Activated CD4-positive, alpha-beta T cell treated with anti-CD3 and anti-CD28 coated beads for 36 hours (primary cell): ENCODE measurements at regions not wholly inside any gene's neighbourhood (a gene's known extent, or its start where the extent isn't known, plus 50 kb on each side); places are given as distances from the start of the nearest gene placed in this dataset.
"Not testable (repeated sequence)": the region's sequence is repeated elsewhere in the genome, so short reads cannot be mapped to it uniquely, and the experiment has no call there.

Experiments
- ATAC-seq: fragments of 200-7000 bp; cut with Tn5 transposase; one replicate; pipeline ENCODE4 v1.10.0; 2021; ENCODE audit warnings: mild to moderate bottlenecking, moderate library complexity
- CTCF ChIA-PET: fragments of 350-600 bp; sonication (Branson Sonifier 250); formaldehyde crosslinking; loops from one replicate; lab custom pipeline; 2021; ENCODE audit warnings: antibody characterized with exemption; lab: Charles Lee
- POLR2A ChIA-PET: fragments of 350-600 bp; sonication (Branson Sonifier 250); formaldehyde crosslinking; loops from one replicate; lab custom pipeline; 2021; ENCODE audit warnings: antibody characterized with exemption, inconsistent platforms; lab: Charles Lee
- DNase-seq: peaks from one replicate; pipeline ENCODE4 v3.0.0-alpha.2; 2020
- H3K27ac Mint-ChIP-seq: one replicate; pipeline ENCODE4 v1.8.0; 2021; ENCODE audit warnings: mixed read lengths
- H3K27me3 Mint-ChIP-seq: one replicate; pipeline ENCODE4 v1.8.0; 2021; ENCODE audit warnings: mixed read lengths
- H3K36me3 Mint-ChIP-seq: one replicate; pipeline ENCODE4 v1.8.0; 2021; ENCODE audit warnings: low read depth, mixed read lengths
- H3K4me1 Mint-ChIP-seq: one replicate; pipeline ENCODE4 v1.8.0; 2021; ENCODE audit warnings: mixed read lengths
- H3K4me3 Mint-ChIP-seq: one replicate; pipeline ENCODE4 v1.8.0; 2021; ENCODE audit warnings: mild to moderate bottlenecking, moderate library complexity, mixed read lengths
- H3K9me3 Mint-ChIP-seq: one replicate; pipeline ENCODE4 v1.8.0; 2021; ENCODE audit warnings: low read depth, mixed read lengths
- intact Hi-C, 2 experiments: fragments of 100-400 bp; cut with DNase I in 1 of 2; cut with micrococcal nuclease in 1 of 2; formaldehyde crosslinking; loops; one replicate each; pipeline versions ENCODE4 v1.14.2 to v1.15.1; 2022 to 2024; cut with DNase I, micrococcal nuclease

DNA sequence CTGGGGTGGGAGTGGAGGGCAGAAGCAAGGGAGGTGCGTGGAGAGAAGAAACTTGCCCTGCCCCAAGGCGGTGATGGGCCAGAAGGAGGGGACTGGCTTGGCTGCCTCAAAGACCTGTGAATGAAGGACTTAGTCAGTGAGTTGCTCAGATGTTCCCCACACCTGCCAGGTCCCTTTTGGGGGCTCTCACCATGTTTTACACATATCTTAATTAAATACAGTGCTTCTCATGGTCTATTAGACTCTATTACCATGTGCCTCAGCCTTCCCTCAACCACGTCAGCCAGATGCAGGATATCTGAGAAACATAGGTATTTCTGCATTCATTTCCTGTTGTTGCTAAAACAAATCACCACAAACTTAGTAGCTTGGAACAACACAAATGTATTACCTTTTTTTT, 429.5 kb downstream of the BUD13 start:
- CTCF ChIA-PET = no interaction called here
- Mint-ChIP-seq H3K9me3 (peaks cover 4% of the 10 kb centered on the region), H3K4me1 (no peaks in the 10 kb centered on the region), H3K4me3 (no peak overlapping the region), H3K27me3 (no peaks in the 10 kb centered on the region), H3K27ac (no peak overlapping the region), H3K36me3 (no peaks in the 10 kb centered on the region)
- ATAC-seq (no peak), DNase-seq (no peak)
- POLR2A ChIA-PET = no interaction called here
- intact Hi-C loops = no loop called here

DNA sequence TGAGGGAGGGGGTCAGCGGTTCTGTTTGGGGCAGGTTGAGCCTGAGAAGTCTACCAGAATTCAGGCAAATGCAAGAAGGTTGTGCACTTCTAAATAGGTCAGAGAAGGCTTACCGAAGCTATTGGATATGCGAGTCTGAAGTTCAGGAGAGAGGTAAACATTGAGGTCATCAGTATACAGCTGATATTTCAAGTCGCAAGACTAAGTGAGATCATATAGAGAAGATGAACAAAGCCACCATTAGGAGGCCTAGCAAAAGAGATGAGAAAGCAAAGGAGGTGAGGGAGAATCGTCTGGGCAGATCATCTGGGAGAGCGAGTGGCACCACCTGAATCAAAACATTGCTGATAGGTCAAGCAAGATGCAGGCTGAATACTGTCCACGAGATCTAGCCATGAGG, 430.6 kb downstream of the BUD13 start:
- Mint-ChIP-seq H3K27ac (no peak overlapping the region), H3K9me3 (peaks cover 4% of the 10 kb centered on the region), H3K4me3 (no peak overlapping the region), H3K27me3 (no peaks in the 10 kb centered on the region), H3K4me1 (no peaks in the 10 kb centered on the region), H3K36me3 (no peaks in the 10 kb centered on the region)
- ChIA-PET POLR2A (no interaction called here), CTCF (no interaction called here)
- no peak for ATAC-seq
- intact Hi-C loops = no loop called here
- no peak for DNase-seq

DNA sequence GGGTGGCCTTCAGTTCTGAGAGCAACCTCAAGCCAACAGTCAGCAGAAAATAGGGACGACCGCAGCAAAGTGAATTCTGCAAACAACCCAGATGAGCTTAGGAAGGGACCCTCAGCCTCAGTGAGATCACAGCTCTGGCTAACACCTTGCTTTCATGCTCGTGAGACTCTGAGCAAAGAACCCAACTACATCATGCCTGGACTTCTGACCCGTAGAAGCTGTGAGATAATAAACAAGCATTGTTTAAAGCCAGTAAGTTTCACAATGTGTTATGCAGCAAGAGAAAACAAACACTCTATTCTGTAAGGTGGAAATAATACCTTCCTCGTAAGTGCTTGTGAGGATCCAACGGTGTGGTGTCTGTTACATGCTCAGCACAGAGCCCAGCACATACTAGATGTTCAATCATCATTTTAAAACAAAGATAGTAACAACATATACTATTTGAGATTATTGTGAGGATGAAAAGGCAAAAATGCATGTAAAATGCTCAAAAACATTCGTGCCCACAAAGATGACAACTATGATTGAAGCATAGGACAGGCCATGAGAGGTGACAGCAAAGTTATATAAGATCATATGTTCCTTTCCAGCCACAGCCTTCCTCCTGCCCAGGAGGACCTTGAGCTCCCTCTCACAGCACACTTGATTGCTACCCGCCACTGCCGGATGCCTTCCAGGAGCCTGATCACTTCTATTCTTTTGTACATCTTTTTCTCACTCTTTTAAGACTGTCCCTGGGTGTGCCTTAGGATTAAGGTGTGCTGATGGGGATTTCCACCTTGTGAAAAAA, 433.3 kb downstream of the BUD13 start:
- Mint-ChIP-seq H3K27me3 (peaks cover 2% of the 10 kb centered on the region), H3K9me3 (peaks cover 4% of the 10 kb centered on the region), H3K36me3 (no peaks in the 10 kb centered on the region), H3K4me3 (no peak overlapping the region), H3K27ac (no peak overlapping the region), H3K4me1 (no peaks in the 10 kb centered on the region)
- no peak for ATAC-seq
- CTCF ChIA-PET = no interaction called here
- intact Hi-C loops = loop anchor here in 1 of 2 experiments (10.0 kb wide), 1 partner anchor 65 kb away; no protein-coding TSS in a partner anchor
- DNase-seq = no peak
- POLR2A ChIA-PET = no interaction called here

DNA sequence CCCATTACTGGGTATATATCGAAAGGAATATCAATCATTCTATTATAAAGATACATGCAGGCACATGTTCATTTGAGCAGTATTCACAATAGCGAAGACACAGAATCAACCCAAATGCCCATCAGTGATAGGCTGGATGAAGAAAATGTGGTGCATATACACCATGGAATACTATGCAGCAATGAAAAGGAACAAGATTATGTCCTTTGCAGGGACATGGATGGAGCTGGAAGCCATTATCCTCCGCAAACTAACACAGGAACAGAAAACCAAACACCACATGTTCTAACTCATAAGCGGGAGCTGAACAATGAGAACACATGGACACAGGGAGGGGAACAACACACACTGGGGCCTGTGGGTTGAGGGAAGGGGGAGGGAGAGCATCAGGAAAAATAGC, 434.3 kb downstream of the BUD13 start:
- CTCF ChIA-PET, H3K4me1 Mint-ChIP-seq, H3K4me3 Mint-ChIP-seq, DNase-seq, ATAC-seq, POLR2A ChIA-PET, H3K36me3 Mint-ChIP-seq, H3K27ac Mint-ChIP-seq, H3K9me3 Mint-ChIP-seq, H3K27me3 Mint-ChIP-seq: not testable (repeated sequence)
- intact Hi-C loops = loop anchor here in 1 of 2 experiments (10.0 kb wide), 1 partner anchor 64 kb away; no protein-coding TSS in a partner anchor

DNA sequence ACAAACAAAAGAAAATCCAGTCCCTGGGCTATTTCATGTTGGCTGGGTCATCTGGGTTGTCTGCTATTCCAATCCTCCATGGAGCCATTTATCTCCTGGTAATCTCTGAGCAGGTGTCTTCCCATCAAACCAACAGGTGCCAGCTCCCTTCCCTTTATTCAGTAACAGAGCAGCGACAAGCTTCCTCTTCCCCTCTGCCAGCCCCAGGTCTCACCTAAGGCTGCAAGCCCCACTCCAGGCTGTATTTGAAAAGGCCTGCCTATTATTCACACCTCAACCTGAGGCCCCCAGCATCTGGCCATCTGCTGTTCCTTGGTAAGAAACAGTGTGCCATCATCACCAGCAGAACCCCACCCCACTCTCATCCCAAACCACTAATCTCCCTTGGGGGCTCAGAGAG, 436.2 kb downstream of the BUD13 start:
- ATAC-seq (no peak), DNase-seq (no peak)
- intact Hi-C loops = loop anchor here in 1 of 2 experiments (10.0 kb wide), 1 partner anchor 62 kb away; no protein-coding TSS in a partner anchor
- Mint-ChIP-seq H3K4me1 (no peaks in the 10 kb centered on the region), H3K9me3 (peaks cover 4% of the 10 kb centered on the region), H3K4me3 (no peak overlapping the region), H3K27me3 (peaks cover 2% of the 10 kb centered on the region), H3K27ac (no peak overlapping the region), H3K36me3 (no peaks in the 10 kb centered on the region)
- CTCF ChIA-PET = no interaction called here
- POLR2A ChIA-PET = no interaction called here

DNA sequence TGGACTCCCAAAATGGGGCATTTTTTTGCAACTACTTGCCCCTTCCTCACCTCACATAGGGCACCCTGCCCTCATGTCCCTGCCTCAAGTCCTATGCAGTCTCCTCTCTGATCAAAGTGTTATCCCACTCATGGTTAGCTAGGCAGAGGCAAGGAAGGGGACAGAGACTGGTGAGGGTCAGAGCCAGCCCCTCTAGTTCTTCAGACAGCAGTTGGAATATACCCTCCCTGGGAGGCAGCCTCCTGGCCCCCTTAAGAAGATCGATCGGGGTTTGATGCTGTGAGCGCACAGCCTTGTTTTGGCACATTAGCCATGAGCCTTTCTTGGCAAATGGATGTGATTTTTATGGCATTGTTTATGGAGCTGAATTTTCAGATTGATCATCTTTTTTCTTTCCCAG, 436.9 kb downstream of the BUD13 start:
- H3K27ac Mint-ChIP-seq = no peak overlapping the region
- H3K27me3 Mint-ChIP-seq = peaks cover 2% of the 10 kb centered on the region
- H3K4me3 Mint-ChIP-seq = no peak overlapping the region
- DNase-seq = no peak
- peaks cover 4% of the 10 kb centered on the region for H3K9me3 Mint-ChIP-seq
- no peak for ATAC-seq
- no peaks in the 10 kb centered on the region for H3K36me3 Mint-ChIP-seq
- no peaks in the 10 kb centered on the region for H3K4me1 Mint-ChIP-seq
- ChIA-PET CTCF (interaction anchor here (0.7 kb wide), 1 partner anchor 162 kb away, joined by 3 read pairs; no protein-coding TSS in a partner anchor), POLR2A (no interaction called here)
- intact Hi-C loops = loop anchor here in 1 of 2 experiments (10.0 kb wide), 1 partner anchor 61 kb away; no protein-coding TSS in a partner anchor

DNA sequence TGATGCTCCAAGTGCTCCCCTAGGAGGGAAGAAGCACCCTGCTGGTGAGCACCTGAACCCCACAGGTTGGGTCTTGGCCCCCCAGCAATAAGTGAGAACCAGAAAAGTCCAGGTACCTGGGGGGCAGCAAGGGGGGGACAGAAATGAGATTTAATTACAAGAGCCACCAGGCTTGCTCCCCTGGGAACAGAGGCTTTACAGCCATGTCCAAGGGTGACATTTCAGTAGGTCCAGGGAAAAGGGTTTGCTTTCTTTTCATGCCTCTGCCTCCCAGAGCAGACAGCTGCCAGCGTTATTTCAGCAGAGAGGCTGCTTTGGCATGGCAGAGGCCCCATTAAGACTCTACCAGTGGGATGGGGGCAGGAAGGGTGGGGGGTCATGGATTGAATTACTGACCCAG, 437.7 kb downstream of the BUD13 start:
- ChIA-PET POLR2A (no interaction called here), CTCF (no interaction called here)
- Mint-ChIP-seq H3K27ac (no peak overlapping the region), H3K4me3 (no peak overlapping the region), H3K36me3 (no peaks in the 10 kb centered on the region), H3K4me1 (no peaks in the 10 kb centered on the region), H3K9me3 (peaks cover 4% of the 10 kb centered on the region), H3K27me3 (peaks cover 2% of the 10 kb centered on the region)
- DNase-seq (no peak), ATAC-seq (no peak)
- intact Hi-C loops = loop anchor here in 1 of 2 experiments (10.0 kb wide), 1 partner anchor 60 kb away; no protein-coding TSS in a partner anchor

DNA sequence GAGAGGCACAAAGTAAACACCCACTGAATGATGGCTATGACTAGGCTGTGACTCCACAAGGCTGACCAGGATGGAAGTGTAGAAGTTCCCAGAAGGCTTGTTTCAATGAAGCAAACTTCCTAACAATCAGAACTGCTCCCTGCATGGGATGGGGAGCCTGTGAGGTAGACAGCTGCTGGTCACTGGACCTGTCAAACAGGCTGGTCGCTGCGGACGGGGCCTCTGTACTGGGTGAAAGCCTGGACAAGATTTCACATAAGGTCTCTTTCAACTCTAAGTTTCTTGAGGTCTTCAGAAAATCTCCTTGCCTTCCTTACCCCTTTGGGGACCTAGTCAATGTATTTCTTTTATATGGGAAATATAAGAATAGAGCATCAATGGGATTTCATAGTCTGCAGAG, 438.2 kb downstream of the BUD13 start:
- Mint-ChIP-seq H3K36me3 (no peaks in the 10 kb centered on the region), H3K4me3 (no peak overlapping the region), H3K27me3 (peaks cover 4% of the 10 kb centered on the region), H3K4me1 (no peaks in the 10 kb centered on the region), H3K27ac (no peak overlapping the region), H3K9me3 (peaks cover 4% of the 10 kb centered on the region)
- POLR2A ChIA-PET = no interaction called here
- intact Hi-C loops = loop anchor here in 1 of 2 experiments (10.0 kb wide), 1 partner anchor 60 kb away; no protein-coding TSS in a partner anchor
- CTCF ChIA-PET = no interaction called here
- DNase-seq (no peak), ATAC-seq (no peak)

DNA sequence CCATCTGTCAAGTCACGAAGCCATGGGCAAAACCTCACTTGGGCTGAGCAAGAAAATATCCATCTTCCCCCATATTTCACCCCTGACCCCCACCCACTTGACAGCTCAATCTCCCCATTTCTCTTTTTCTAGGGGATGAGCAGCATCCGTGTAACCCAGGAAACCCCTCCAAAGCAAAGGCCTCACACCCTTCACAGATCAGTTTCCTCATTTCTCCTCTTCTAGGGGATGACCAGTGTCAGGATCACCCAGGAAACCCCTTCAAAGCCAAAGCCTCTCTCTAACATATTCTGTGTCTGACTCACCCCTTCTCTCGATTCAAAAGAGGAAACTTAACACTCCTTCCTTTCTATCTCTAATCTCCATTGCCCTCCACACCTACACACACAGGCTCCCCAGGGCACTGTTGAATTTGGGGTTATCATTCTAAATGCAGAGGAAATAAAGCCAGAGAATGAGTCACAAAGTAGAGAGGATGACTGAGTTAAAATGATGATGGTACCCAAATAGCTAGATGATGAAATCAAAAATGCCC, 439.7 kb downstream of the BUD13 start:
- peaks cover 4% of the 10 kb centered on the region for H3K9me3 Mint-ChIP-seq
- DNase-seq (no peak), ATAC-seq (no peak)
- CTCF ChIA-PET = no interaction called here
- no peaks in the 10 kb centered on the region for H3K36me3 Mint-ChIP-seq
- no peak overlapping the region for H3K27ac Mint-ChIP-seq
- H3K27me3 Mint-ChIP-seq = peaks cover 7% of the 10 kb centered on the region
- POLR2A ChIA-PET = no interaction called here
- H3K4me1 Mint-ChIP-seq = no peaks in the 10 kb centered on the region
- intact Hi-C loops = loop anchor here in 1 of 2 experiments (10.0 kb wide), 1 partner anchor 58 kb away; no protein-coding TSS in a partner anchor
- H3K4me3 Mint-ChIP-seq = no peak overlapping the region

DNA sequence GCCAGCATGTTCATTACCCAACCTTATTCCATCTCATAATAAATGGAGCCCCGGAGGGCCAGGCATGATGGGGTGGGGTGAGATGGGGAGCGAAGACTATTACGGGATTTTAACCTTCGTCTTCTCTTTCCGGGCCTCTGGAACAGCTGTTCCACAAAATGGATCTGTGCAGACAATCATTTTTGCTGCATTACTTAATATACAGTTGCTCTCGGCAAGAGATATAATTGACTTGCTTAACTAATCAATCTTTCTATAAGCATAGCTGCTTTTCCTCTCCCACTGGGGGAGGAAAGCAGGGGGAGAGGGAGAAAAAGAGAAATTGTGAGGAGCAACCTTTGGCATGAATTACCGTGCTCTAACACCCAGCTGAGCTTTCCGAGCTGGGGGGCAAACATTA, 440.4 kb downstream of the BUD13 start:
- intact Hi-C loops = loop anchor here in 1 of 2 experiments (10.0 kb wide), 1 partner anchor 58 kb away; no protein-coding TSS in a partner anchor
- no peak overlapping the region for H3K27ac Mint-ChIP-seq
- CTCF ChIA-PET = no interaction called here
- ATAC-seq = no peak
- POLR2A ChIA-PET = no interaction called here
- no peak overlapping the region for H3K4me3 Mint-ChIP-seq
- no peaks in the 10 kb centered on the region for H3K36me3 Mint-ChIP-seq
- peaks cover 4% of the 10 kb centered on the region for H3K9me3 Mint-ChIP-seq
- peaks cover 9% of the 10 kb centered on the region for H3K27me3 Mint-ChIP-seq
- no peaks in the 10 kb centered on the region for H3K4me1 Mint-ChIP-seq
- DNase-seq = no peak

DNA sequence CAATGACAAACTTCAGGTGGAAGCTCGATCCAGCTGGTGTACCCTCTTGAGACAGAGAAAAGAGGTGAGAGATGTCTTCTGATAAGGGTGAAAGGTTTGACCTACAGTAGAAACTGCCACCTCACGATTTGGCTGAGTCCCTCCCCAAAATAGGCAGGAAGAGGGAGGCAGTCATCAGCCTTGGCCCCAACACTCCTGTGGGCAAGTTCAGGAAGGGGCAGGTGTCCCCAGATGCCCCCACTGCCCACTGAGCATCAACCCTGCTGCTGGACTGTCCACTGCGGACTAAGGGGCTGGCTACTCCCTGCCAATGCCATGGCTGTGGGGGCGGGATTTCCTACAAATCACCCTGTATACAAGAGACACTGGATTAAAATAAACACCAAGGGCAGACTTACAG, 441.4 kb downstream of the BUD13 start:
- no peak overlapping the region for H3K4me3 Mint-ChIP-seq
- no peaks in the 10 kb centered on the region for H3K4me1 Mint-ChIP-seq
- intact Hi-C loops = loop anchor here in 1 of 2 experiments (10.0 kb wide), 1 partner anchor 57 kb away; no protein-coding TSS in a partner anchor
- CTCF ChIA-PET = no interaction called here
- no peak for DNase-seq
- peaks cover 8% of the 10 kb centered on the region for H3K27me3 Mint-ChIP-seq
- no peaks in the 10 kb centered on the region for H3K36me3 Mint-ChIP-seq
- POLR2A ChIA-PET = no interaction called here
- no peaks in the 10 kb centered on the region for H3K9me3 Mint-ChIP-seq
- ATAC-seq = no peak
- H3K27ac Mint-ChIP-seq = no peak overlapping the region
